ENCODE measurements at regions not wholly inside any gene's neighbourhood (a gene's known extent, or its start where the extent isn't known, plus 50 kb on each side); places are given as distances from the start of the nearest gene placed in this dataset.

- no peak for TF ChIP-seq CTCF (IDR thresholded peaks at IDR 0.05)
- TF ChIP-seq POLR2AphosphoS5 (IDR thresholded peaks at IDR 0.05; ENCODE audit: insufficient read depth in 1 of 2, low read depth in 1 of 2), result no peak
- no peak for TF ChIP-seq POLR2A (IDR thresholded peaks at IDR 0.05)
Measured at GRCh38 chr11:134987223-134987768, 575.3 kb upstream of the B3GAT1 start.
